ENCODE measurements at regions not wholly inside any gene's neighbourhood (a gene's known extent, or its start where the extent isn't known, plus 50 kb on each side); places are given as distances from the start of the nearest gene placed in this dataset.

DNA sequence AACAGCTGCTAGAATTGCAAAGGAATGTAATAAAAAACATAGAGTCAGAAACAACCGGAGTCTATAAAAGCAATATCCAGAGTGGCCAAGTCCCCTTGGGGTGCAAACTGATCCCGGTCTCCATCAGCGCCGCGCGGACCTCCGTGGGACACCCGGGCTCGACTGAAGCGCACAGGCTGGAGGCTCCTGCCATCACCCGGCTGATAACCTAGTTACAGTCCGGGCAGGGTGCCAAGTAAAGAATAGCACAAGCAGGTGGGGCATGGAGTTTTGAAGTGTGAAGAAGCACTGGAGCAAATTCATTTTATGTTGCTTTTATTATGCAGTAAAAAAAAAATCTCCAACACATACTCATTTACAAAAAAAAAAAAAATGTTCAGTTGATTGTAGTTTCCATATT lies 205.1 kb upstream of the GMDS start:
- Histone ChIP-seq H3K9ac (no peak overlapping the region), H3K9me3 (ENCODE audit: control insufficient read depth, low read length) (no peaks in the 10 kb centered on the region)

DNA sequence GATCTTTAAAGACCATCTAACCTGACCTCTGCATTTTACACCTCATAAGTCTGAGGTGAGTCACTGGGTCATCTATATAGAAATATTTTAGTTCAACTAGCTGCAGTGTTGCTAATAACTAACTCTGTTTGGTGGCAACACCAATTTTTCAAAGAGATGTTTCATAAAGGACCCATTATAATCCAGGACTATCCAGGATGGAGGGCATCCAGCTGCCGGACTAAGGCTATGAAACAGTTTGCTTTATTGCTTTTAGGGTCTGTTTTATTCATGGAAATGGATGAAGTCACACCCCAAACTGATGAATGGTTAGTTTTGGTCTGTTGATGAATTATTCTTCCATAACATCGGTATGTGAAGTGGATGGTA lies 204.2 kb upstream of the GMDS start:
- Histone ChIP-seq H3K79me2 (no peaks in the 10 kb centered on the region), H3K4me1 (no peaks in the 10 kb centered on the region), H3K27ac (no peak overlapping the region), H3K4me2 (ENCODE audit: low read length) (no peak overlapping the region), H3K9ac (no peak overlapping the region), H3K36me3 (ENCODE audit: control insufficient read depth, insufficient read depth, low read length) (no peaks in the 10 kb centered on the region), H3K27me3 (ENCODE audit: control insufficient read depth, insufficient read depth, low read length) (no peaks in the 10 kb centered on the region), H3K4me3 (ENCODE audit: low read depth, low read length) (no peak overlapping the region), H3K9me3 (ENCODE audit: control insufficient read depth, low read length) (no peaks in the 10 kb centered on the region), H2AFZ (no peak overlapping the region)
- TF ChIP-seq, protein P1, sequence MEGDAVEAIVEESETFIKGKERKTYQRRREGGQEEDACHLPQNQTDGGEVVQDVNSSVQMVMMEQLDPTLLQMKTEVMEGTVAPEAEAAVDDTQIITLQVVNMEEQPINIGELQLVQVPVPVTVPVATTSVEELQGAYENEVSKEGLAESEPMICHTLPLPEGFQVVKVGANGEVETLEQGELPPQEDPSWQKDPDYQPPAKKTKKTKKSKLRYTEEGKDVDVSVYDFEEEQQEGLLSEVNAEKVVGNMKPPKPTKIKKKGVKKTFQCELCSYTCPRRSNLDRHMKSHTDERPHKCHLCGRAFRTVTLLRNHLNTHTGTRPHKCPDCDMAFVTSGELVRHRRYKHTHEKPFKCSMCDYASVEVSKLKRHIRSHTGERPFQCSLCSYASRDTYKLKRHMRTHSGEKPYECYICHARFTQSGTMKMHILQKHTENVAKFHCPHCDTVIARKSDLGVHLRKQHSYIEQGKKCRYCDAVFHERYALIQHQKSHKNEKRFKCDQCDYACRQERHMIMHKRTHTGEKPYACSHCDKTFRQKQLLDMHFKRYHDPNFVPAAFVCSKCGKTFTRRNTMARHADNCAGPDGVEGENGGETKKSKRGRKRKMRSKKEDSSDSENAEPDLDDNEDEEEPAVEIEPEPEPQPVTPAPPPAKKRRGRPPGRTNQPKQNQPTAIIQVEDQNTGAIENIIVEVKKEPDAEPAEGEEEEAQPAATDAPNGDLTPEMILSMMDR (IDR thresholded peaks at IDR 0.05), result no peak

More for the DNA sequence above, 205.1 kb upstream of the GMDS start:
- Histone ChIP-seq H3K36me3 (ENCODE audit: control insufficient read depth, insufficient read depth, low read length) (no peaks in the 10 kb centered on the region), H2AFZ (no peak overlapping the region), H3K27me3 (ENCODE audit: control insufficient read depth, insufficient read depth, low read length) (no peaks in the 10 kb centered on the region), H3K27ac (no peak overlapping the region), H3K4me1 (no peaks in the 10 kb centered on the region), H3K4me3 (ENCODE audit: low read depth, low read length) (no peak overlapping the region), H3K4me2 (ENCODE audit: low read length) (no peak overlapping the region), H3K79me2 (no peaks in the 10 kb centered on the region)
- TF ChIP-seq, protein P1 (IDR thresholded peaks at IDR 0.05), result no peak

DNA sequence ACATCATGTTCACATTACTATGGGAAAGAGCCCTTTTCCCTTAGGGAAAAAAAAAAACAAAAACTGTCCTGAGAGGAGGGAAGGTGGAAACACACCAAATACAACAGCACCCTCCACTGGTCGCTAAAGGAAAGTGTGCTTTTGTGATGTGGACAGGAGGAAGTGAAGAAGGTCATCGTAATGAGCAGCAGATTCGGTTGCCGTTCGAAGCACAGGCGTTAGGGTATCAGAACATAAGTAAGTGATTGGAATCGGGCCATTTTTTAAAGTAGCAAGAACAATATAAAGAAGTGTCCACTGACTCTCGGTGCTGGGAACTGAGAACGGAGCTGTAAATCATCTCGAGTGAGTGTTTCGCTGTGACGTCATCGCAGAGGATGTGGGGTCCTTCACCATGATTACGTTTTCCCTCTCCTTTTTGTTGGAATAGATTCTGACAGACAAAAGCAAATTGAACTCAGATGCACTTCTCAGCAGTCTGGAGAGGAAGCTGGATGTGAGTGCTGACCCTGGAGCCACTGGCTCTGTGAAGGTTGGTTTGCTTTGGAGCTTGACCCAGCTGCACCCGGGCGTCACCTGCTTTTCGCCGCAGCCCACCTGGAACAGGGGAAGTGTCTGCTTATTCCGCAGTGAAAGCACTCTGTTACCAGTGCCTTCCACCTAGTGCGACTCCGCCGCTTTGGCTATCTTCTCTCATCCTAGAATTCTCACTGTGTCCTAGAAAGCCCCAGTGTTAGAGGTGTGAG lies 203.6 kb upstream of the GMDS start:
- no peaks in the 10 kb centered on the region for H3K4me1 ChIP-seq
- no peak overlapping the region for H3K4me3 ChIP-seq (ENCODE audit: low read depth, low read length)
- H2AFZ ChIP-seq, result no peak overlapping the region
- no peak overlapping the region for H3K27ac ChIP-seq
- no peak overlapping the region for H3K9ac ChIP-seq
- H3K9me3 ChIP-seq (ENCODE audit: control insufficient read depth, low read length), result no peaks in the 10 kb centered on the region
- TF ChIP-seq, protein P1 (IDR thresholded peaks at IDR 0.05), result peak; percentile 17
- H3K79me2 ChIP-seq, result no peaks in the 10 kb centered on the region
- no peaks in the 10 kb centered on the region for H3K27me3 ChIP-seq (ENCODE audit: control insufficient read depth, insufficient read depth, low read length)
- no peak overlapping the region for H3K4me2 ChIP-seq (ENCODE audit: low read length)
- no peaks in the 10 kb centered on the region for H3K36me3 ChIP-seq (ENCODE audit: control insufficient read depth, insufficient read depth, low read length)

DNA sequence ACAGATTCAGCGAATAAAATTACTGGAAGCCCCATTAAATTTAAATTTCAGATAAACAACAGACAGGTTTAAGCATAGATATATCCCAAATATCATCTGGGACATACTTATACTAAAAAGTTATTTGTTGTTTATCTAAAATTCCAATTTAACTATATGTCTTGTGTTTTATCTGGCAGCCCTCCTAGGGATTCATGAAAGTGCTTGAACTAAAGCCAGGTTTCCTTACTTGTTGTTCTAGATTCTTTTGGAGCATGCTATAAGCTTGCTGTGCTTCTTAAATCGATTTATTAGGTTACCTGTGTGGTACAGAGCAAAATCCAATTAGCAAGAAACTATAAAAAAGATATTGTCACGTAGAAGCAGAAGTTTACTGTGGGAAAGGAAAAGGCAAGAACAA lies 202.5 kb upstream of the GMDS start:
- no peak overlapping the region for H3K27ac ChIP-seq
- H3K27me3 ChIP-seq (ENCODE audit: control insufficient read depth, insufficient read depth, low read length), result no peaks in the 10 kb centered on the region
- H3K79me2 ChIP-seq, result no peaks in the 10 kb centered on the region
- no peaks in the 10 kb centered on the region for H3K36me3 ChIP-seq (ENCODE audit: control insufficient read depth, insufficient read depth, low read length)
- no peak overlapping the region for H3K9ac ChIP-seq
- no peaks in the 10 kb centered on the region for H3K4me1 ChIP-seq
- H3K4me2 ChIP-seq (ENCODE audit: low read length), result no peak overlapping the region
- H3K9me3 ChIP-seq (ENCODE audit: control insufficient read depth, low read length), result no peaks in the 10 kb centered on the region
- TF ChIP-seq, protein P1 (IDR thresholded peaks at IDR 0.05), result no peak
- no peak overlapping the region for H3K4me3 ChIP-seq (ENCODE audit: low read depth, low read length)
- no peak overlapping the region for H2AFZ ChIP-seq

DNA sequence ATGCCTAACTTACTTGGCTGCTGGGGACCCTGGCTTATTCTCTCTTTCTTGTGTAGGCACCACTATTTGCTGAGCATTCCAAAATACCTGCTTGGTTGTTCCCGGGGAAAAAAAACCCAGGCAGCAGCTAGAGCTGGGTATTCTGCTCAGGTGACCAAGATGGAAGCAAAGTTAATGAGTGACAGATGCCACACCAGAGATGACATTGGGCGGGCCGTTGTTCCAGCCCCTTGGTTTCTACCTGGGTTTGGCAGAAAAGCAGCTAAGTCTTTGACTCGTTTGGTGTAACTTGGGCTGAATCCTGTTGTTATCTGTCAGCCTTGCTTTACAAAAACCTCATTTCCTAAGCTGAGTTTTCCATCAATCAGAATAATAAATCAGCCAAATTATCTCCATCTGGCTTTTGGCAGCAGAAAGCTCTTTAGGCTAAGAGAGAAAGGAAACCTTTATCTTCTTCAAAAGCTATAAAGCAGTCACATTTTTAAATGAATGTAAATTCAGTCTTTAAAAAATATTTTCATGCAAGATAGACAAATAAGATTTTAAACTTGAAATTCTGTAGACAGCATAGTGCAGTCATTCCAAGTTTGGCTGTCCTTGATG lies 202.0 kb upstream of the GMDS start:
- H3K9ac ChIP-seq, result no peak overlapping the region
- TF ChIP-seq, protein P1 (IDR thresholded peaks at IDR 0.05), result no peak
- H3K4me3 ChIP-seq (ENCODE audit: low read depth, low read length), result no peak overlapping the region
- no peaks in the 10 kb centered on the region for H3K4me1 ChIP-seq
- no peak overlapping the region for H3K4me2 ChIP-seq (ENCODE audit: low read length)
- H3K27ac ChIP-seq, result no peak overlapping the region
- no peak overlapping the region for H2AFZ ChIP-seq
- H3K36me3 ChIP-seq (ENCODE audit: control insufficient read depth, insufficient read depth, low read length), result no peaks in the 10 kb centered on the region
- H3K79me2 ChIP-seq, result no peaks in the 10 kb centered on the region
- H3K9me3 ChIP-seq (ENCODE audit: control insufficient read depth, low read length), result no peaks in the 10 kb centered on the region
- H3K27me3 ChIP-seq (ENCODE audit: control insufficient read depth, insufficient read depth, low read length), result no peaks in the 10 kb centered on the region

Measured in parathyroid adenoma (tissue), 2 donors.